TTC549 (cell line): ENCODE measurements at regions not wholly inside any gene's neighbourhood (a gene's known extent, or its start where the extent isn't known, plus 50 kb on each side); places are given as distances from the start of the nearest gene placed in this dataset.

Source experiments
- FAIRE-seq: peaks from 2 replicates; lab custom pipeline; 2012; peaks lifted over from hg19 to GRCh38; lab: Jason Lieb, UNC

- no peak for FAIRE-seq
These were observed 344.2 kb downstream of the MTX2 start for GRCh38 chr2:176613323-176613987.

- no peak for FAIRE-seq
These were observed 344.8 kb downstream of the MTX2 start for GRCh38 chr2:176614049-176614448.

DNA sequence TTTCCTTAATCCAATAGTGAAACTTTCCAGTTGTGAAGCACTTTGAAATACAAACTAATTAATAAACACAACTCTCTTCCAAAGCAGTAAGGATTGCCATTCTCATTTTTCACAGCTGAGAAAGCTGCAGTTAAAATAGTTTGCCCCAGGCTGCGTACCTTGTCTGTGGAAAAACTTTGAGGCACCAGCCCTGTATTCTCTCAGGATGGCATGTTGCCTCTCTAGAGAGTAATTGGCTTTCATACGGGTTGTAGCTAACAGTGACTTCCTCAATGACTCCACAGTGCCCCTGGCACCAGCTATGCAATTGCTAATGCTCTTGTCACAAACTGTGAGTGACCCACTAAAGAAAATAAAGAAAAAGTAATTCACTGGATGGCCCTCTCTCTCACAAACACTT lies 345.7 kb downstream of the MTX2 start:
- FAIRE-seq = no peak

DNA sequence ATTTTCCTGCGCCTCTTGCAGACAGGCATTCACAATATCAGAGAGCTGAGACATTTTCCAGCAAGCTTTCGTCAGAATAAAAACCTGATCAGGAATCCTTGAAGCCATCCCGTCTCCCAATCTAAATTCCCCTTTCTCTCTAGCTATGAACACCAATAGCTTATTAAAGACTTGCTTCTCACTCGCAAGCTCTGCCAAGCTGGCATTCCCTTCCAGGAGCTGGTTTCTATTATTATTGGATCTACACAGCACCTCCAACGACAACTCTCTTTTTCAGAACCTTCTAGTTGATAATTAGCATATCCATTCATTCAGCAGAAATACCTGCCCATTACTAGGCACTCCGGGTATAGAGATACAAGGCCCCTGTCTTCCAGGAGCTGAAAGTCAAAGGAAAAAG lies 350.3 kb downstream of the MTX2 start:
- no peak for FAIRE-seq

- FAIRE-seq = no peak
These were observed 352.1 kb downstream of the MTX2 start for GRCh38 chr2:176621350-176621749.

DNA sequence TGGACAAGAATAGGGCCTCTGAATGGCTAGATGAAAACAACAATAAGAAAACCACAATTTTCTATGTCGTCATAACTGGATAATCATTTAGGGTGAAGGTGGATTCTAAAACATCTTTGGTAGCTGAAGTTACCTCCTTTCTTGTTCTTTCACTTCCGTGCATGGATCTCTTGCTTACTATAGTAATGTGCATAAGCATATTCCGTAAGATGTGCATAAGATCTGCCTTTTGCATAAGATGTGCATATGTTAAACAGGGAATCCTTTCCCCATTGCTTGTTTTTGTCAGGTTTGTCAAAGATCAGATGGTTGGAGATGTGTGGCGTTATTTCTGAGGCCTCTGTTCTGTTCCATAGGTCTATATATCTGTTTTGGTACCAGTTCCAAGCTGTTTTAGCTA lies 353.6 kb downstream of the MTX2 start:
- no peak for FAIRE-seq

- no peak for FAIRE-seq
These were observed 357.6 kb downstream of the MTX2 start for GRCh38 chr2:176626796-176627195.

- no peak for FAIRE-seq
These were observed 359.2 kb downstream of the MTX2 start for GRCh38 chr2:176628438-176628837.

GRCh38 chr2:176633754-176634153 lies 364.5 kb downstream of the MTX2 start:
- FAIRE-seq = no peak

DNA sequence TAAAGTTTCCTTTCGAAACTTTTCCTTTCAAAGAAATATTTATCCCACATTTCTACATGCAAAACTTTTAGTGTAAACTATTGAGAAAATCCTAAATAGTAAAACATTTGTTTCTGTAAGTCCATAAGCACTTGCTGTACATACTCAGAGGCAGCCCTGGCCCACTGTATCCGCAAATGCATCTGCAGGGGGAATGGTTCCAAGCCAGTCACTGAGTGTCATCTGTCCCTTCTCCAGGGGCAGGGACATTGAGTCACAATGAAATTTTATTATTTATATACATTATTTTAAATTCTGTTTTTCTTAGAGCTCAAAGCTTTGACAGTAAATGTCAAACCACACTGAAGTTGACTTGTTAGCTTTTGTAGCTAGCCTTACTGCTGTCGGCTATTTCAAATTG lies 367.2 kb downstream of the MTX2 start:
- FAIRE-seq = no peak

GRCh38 chr2:176637142-176637485 lies 367.9 kb downstream of the MTX2 start:
- FAIRE-seq = no peak

DNA sequence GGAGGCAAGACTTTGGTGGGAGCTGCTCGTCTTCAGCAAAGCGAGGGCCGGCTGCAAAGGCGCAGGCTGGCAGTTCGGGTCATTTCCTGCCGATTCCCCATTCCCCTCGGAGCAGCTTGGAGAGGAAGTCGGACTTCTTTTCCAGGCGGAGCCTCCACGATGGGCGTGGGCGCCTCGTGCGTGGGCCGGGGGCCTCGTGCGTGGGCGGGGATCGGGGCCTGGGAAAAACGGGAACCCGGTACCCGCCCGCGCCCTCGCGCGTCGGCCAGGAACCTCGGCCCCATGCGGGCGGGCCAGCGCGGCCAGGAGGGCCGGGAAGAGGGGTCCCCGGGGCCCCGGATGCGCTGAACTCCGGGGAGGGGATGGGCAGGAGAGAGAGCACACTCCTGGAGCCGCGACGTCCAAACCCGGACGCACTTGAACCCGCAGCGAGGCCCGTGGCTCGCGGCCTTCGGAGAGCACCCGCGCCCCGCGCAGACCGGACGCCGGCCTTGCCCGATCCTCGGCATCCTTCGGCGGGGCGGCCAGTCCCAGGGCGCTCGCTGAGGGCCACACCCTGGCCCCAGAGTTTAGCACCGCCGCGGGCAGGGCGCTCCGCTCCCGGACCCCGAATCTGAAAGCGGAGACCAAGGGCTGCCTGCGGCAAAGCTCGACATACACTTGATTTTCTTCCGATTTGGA lies 368.4 kb downstream of the MTX2 start:
- FAIRE-seq = no peak

DNA sequence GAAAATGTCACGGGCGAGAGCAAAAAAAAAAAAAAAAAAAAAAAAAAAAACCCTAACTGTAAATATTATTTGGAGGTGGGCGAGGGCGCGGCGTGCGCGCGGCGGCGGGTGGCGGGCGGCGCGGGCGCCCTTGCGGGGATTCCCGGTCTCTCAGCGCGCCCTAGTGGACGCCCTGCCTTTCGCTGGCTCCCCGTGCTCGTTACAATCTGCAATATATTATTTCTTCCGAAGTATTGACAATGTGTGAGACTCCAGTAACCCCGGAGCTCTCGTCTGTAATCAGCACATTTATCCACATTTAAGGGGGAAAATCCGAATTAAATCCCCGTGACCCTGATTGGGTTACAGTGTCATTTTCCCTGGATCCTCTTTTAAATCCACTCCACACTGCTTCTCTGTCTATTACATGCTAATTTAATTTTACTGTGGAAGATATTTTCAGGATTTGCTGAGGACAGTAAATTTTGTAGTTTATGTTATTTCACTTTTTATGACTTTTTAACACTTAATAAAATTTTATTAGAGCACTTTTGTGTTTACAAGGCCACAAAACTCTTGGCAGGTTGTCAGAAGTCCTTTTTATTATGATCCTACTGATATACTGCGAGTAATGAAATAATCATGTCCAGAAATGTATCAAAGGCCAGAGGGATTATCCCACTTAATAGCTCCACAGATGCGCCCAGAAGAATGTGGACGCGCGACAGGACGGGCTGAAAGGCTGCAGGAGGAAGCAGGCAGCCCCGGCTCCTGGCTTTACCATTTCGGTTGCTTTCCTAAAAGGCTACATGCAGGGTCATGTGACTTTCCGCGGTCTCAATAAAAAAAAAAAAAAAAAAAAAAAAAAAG lies 369.1 kb downstream of the MTX2 start:
- no peak for FAIRE-seq

DNA sequence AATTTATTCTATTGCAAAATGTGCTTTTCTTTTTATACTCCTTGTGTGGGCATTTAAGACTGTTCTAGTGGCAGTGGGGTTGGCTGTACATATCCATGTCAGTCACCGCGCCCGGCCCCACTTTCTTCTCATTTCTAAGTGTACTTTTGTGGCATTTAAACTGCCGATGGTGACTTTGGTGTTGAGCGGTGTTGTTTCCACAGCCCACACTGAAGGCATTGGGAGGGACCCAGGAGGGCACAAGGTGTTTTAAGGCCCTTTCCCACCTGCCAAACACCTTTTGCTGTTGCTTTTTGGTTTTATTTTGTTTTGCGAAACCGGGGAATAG lies 369.7 kb downstream of the MTX2 start:
- no peak for FAIRE-seq

GRCh38 chr2:176639671-176640070 lies 370.4 kb downstream of the MTX2 start:
- FAIRE-seq = no peak

DNA sequence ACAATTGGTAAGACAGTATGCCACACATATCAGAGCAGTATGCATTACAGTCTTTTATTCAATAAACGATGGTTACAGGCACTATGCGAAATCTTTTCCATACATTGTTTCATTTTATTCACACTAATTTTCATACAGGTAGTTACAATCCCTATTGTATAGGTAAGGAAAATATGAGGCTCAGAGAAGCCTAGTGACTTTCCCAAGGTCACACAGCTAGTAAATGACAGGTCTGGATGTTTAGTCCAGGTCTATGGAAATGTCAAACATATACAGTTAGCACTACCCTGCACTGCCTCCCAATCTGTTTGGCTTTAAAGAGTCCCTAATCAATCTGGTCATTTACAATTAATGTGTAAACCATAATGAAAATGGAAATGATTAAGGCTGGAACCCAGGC lies 372.2 kb downstream of the MTX2 start:
- FAIRE-seq = no peak

DNA sequence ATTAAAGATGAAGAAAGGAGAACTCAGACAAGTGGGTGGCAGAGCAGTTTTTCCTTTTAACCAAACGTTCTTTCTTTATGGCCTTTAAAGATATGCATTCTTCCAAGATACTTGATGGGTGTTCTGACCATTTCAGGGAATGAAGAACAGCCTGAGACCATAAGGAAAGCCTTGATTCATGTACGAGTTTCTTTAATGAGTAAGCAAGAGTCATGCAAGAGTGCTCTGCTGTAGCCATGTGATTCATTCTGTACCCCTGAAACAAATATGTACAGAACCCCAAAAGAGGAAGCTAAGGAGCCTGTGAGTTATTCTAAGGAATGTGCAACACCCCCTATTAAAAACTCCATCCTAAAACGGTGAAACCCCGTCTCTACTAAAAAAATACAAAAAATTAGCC lies 372.8 kb downstream of the MTX2 start:
- FAIRE-seq = no peak

DNA sequence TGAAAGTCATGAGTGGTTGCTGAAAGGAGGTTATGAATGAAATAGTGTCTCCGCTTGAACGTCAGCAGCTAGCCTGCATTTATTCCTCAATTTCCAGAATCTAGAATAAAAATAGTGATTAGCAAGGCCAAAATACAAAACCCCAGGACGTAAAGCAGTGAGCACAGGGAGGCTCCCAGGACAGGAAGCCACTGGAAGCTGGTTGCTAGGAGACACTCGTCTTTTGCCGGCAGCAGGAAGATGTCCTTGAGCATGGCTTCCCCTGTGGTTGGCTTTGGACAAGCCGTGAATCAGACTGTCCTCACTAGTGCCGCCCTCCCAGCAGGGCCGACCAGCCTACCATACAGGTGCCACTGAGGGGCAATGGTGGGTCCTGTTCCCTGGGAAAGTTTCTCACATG lies 374.4 kb downstream of the MTX2 start:
- no peak for FAIRE-seq

- no peak for FAIRE-seq
These were observed 376.3 kb downstream of the MTX2 start for GRCh38 chr2:176645494-176645893.

DNA sequence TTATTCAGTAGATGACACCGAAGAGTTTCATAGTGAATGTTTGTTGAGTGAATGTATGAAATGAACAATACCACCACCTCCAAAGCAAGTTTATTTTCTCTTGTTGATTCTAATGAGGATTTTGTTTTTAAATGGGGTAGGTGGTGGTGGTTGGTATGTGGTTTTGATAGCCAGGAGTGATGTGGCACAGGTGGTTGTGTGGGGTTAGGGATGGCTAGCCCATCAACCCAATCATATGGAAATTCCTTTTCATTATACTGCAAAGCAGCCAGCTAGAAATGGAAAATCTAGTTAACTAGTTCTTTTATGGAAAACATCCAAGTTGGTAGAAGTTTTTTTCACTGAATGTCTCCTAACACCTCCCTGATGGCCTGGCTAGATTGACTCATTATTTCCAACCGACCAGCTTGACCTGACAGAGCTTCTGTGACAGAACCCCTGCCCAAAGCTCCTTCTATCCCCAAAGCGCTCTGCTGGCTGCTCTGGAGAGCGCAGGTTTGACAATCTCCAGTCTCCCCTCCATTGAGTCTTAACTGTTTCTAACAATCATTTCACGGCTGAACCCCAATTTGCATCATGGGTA lies 376.9 kb downstream of the MTX2 start:
- FAIRE-seq = no peak

DNA sequence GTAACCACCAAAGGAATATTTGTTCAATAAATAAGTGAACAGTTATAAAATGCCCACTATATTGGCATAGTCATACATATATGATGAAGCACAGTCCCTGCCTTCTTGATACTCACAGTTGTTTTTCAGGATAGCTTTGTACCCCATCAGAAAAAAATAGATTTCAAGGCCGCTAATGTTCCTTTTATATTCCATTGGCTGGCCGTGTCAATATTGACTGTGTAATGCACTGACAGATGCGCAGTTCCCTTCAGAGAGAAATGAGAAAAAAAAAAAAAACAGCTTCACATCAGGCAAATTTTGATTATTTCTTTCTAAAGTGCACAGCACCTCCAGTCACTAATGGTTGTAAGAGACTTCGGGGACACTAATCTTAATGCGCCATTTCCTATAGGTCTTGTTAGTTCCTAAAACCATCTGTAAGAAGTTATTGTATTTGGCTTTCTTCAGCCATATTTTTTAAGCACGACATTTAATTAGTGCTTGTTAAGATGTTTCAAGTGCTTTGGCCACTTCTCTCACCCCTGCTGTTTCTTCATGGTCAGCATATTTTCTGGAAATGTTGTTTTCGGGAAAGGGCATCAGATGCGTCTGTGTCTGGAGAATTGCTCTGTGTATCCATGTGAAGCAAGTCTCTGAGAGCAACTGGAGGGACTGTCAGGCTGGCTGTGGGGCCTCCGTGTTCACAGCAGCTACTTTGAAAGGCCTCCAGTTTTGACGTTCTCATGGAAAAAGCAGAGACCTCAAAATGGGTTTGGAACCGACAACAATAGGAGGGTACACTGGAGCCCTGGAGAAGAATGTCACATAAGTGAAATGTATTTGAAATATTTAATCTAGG lies 378.3 kb downstream of the MTX2 start:
- no peak for FAIRE-seq

DNA sequence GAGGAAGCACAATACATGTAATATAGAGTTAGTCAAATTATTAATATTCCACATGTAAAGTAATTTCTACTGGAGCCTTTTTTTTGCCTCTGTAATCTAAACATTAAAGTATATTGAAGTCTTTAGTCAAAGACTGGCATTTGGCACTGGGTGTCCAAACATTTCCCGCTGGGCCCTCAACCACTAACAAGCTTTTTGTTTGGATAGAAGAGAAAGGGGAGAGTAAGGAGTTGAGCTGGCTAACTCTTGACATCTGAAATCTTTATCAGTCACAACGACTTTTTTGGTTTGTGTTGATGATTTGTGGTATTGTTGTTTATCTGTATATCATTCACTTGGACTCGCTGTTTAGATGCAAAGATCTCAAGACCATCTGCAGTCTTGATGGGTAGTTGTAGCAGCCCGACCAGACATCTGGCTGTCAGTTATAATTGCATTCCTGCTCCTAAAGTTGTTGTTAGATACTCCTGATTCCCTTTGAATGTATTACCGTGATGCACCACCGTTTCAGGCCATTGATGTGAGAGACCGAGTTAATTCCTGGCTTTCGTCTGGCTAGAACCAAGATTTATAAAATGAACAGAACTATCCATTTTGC lies 379.6 kb downstream of the MTX2 start:
- peak; percentile 13 for FAIRE-seq
